Stimulated activated CD4-positive, alpha-beta T cell treated with anti-CD3 and anti-CD28 coated beads, Interleukin-4, amount 100 ng/mL, for 48 hours (primary cell): ENCODE measurements at regions not wholly inside any gene's neighbourhood (a gene's known extent, or its start where the extent isn't known, plus 50 kb on each side); places are given as distances from the start of the nearest gene placed in this dataset.
"Not testable (repeated sequence)": the region's sequence is repeated elsewhere in the genome, so short reads cannot be mapped to it uniquely, and the experiment has no call there.

Experiments
- DNase-seq, 2 donors: peaks; one replicate each; pipeline ENCODE4 v3.0.0-alpha.2; 2020; ENCODE audit warnings: low read depth in 2 of 2

DNA sequence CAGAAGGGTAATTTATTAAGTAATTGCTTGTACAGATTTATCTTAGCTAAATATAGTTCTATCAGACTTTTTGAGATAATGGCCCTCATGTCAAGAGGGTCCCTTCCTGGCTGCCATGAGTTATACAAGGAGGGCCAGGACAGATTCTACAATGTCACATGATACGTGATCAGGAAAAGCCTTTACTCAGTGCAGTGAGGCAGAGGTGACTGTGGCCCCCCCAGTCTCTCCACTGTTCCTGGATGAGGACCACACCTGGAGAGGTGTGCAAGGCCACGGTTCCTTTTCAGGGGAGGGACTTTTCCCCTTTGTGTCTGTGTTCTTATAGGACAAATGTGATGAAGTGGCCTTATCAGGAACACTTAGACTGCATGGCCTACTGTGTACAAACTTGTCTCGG is 54.3 kb upstream of the LRCH1 start:
- DNase-seq = no peak

- no peak for DNase-seq
Observed at GRCh38 chr13:46496086-46496485, 56.9 kb upstream of the LRCH1 start.

- DNase-seq = no peak
Observed at GRCh38 chr13:46495651-46496050, 57.3 kb upstream of the LRCH1 start.

DNA sequence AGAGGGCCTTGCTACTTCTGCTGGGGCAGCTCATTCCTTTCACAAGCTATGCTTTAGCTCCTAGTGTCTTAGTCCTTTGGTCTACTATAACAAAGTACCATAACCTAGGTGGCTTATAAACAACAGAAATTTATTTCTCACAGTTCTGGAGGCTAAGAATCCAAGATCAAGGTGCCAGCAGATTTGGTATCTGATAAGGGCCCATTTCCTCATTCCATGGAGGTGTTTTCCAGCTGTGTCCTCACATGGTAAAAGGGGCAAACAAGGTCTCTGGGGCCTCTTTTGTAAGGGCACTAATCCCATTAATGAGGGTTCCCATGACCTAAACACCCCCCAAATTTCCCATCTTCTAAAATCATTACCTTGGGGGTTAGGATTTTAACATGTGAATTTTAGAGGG is 57.9 kb upstream of the LRCH1 start:
- no peak for DNase-seq

GRCh38 chr13:46492946-46493345 is 60.0 kb upstream of the LRCH1 start:
- DNase-seq = no peak

DNA sequence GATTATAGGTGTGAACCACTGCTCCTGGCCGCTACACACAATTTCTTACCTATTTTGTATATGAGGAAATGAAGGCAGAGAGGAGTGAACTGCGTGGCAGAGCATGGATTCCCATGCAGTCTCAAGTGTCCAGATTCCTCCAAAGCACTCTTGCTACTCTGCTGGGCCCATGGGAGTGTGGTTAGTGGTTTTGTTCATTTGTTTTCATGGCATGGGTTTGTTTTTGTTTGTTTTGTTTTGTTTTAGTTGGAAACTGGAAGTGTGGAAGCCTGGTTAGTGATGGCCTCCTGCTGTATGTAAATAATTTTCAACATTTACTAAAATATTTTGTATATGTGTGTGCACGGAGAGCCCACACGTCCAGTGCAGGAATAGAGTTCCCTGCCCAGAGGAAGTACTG is 61.3 kb upstream of the LRCH1 start:
- DNase-seq = no peak

DNA sequence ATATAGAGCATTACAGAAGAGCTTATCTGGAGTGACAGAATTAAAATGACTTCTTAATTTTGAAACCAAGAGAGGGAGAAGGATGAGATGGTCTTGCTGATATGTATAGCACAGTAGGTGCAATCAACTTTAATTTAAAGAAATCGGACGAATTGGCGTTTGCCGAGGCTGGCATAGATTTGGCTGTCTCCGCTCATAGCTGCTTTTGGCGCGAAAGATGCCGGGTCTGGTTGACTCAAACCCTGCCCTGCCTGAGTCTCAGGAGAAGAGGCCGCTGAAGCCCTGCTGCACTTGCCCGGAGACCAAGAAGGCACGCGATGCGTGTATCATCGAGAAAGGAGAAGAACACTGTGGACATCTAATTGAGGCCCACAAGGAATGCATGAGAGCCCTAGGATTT is 62.3 kb upstream of the LRCH1 start:
- DNase-seq = not testable (repeated sequence)

DNA sequence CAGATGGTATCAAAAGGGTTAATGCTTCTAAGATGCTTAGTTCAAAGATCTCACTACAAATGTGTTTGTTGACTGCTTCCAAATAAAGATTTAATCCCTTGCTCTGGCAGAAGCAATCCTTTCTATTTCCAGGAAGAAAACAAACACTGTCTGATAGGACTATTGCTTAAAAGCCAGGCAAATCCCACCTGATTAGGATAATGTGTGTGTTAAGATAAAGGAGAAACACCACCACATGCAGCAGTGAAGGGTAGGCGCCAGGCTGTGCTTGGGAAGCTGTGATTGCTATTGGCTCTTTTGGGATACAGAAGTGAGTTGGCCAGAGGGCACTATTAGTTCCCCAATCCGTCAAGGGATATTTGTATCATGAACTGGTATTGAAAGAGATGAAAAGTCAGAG is 62.8 kb upstream of the LRCH1 start:
- no peak for DNase-seq

- DNase-seq = no peak
Observed at GRCh38 chr13:46489586-46490023, 63.4 kb upstream of the LRCH1 start.

- no peak for DNase-seq
Observed at GRCh38 chr13:46487748-46488147, 65.2 kb upstream of the LRCH1 start.

DNA sequence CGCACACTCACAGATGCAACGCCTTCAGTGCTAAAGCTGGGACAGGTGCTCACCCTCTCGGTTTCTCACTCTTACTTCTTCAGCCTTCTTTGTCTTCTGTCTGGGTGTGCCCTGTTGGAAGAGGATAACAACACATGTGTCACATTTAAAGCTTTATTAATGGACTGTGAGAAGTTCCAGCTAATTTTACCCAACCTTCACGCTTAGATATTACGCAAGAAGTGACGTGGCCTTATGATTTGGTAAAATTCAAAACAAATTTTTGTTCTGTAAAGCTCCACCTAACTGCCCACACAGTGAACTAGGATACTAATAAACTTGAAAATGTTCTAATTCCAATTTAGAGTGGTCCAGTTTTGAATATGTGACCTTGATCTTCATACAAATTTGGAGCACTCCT is 66.7 kb upstream of the LRCH1 start:
- no peak for DNase-seq

DNA sequence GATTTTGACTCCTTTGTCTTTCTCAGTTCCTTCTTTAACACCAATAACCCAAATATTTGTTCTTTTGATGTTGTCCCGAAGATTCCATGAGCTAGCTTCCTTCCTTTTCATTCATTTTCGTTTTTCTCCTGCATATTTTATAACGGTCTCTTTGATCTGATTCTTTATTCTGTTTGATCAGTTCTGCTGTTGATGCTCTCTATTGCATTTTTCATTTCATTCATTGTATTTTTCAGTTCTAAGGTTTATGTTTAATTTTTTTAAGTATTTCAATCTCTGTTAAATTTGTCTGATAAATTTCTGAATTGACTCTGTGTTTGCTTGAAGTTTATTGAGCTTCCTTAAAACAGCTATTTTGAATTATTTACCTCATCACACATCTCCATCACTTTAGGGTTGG is 68.4 kb upstream of the LRCH1 start:
- no peak for DNase-seq

GRCh38 chr13:46481166-46481565 is 71.8 kb upstream of the LRCH1 start:
- DNase-seq = no peak

GRCh38 chr13:46480131-46480530 is 72.8 kb upstream of the LRCH1 start:
- DNase-seq = no peak

DNA sequence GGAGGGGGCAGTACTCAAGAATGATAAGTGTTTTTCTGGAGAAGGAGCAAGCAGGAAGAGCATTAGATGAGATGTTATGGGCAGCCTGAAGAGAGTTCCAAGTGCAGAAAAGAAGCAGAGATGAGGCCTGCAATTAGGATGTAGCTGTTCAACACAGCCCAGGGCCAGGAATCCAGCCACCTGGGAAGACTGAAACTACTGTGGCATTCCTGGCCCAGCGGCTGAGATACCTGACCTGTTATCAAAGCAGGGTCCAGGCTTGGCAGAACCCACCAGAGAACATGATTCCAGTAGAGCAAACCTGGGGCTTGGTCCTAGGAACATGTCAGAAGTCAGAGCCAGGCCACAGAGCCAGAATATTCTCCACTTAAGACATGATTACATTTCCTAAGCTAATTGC is 73.3 kb upstream of the LRCH1 start:
- DNase-seq = no peak

DNA sequence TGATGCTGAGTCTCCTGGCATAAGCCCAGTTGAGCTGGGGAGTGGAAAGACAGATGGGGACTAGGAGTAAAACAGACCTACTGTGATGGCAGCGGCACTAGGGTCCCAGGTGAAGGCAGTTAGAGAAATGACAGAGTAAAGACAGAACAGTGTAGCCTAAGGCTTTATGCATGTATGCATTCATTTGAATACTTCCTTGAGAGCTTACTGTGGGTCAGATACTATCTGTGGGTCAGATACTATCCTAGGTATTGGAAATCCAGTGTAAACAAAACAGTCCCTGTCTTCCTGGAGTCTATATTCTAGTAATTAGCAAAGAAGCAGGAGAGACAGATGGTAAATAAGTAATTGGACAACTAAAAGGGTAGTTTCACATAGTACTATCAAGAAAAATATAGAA is 73.7 kb upstream of the LRCH1 start:
- DNase-seq = no peak

- no peak for DNase-seq
Observed at GRCh38 chr13:46478651-46479050, 74.3 kb upstream of the LRCH1 start.

- DNase-seq = no peak
Observed at GRCh38 chr13:46476174-46476573, 76.8 kb upstream of the LRCH1 start.

DNA sequence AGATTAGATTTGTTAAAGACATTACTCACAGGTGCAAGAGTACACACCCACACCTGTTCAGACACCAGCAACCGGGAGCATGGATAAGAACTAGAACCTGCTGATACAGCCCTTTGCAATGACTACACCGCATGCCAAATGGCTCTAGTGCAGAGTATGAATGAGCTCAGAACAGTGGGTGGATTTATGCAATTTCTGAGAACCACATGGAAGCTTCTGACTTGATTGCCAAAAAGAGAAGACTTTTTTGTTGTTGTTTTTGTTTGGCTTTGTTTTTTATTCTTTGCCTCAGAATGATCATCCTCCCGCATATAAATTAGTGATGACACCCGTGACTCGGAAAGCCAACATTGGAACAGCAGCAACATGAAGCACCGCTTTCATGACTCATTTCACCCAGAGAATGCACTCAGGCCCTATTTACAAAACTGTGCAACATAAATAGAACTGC is 77.4 kb upstream of the LRCH1 start:
- no peak for DNase-seq

DNA sequence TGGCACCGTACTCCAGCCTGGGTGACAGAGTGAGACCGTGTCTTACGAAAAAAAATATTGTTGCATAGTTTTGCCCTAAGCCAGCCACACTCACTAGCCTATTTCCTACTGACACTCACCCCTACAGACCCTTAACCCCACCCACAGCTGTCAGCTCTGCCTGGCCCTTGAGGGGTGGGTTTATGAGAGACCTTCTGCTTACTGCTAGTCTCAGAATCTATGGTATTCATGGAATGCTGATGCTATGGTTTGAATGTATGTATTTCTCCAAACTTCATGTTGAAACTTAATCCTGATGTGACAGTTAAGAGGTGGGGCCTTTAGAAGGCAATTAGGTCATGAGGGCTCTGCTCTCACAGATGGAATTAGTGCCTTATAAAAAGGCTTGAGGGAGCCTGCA is 79.2 kb upstream of the LRCH1 start:
- DNase-seq = no peak

DNA sequence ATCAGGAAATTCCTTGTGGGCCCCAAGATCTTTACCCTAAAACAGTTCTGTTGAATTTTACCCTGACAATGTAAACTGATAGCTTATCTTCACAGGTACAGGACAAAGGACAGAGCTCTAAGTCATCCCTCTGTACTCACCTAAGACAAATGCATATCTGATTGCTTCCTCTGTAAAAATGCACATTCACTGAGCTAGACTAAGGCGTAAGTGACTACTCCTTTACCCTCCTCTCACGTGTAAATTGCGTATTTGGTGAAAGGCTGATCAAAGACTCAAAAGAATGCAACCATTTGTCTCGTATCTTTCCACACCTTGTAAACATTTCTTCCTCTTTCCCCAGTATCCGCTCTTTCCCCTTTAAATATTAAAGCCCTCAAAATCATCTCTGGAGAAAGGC is 80.6 kb upstream of the LRCH1 start:
- DNase-seq = no peak

- not testable (repeated sequence) for DNase-seq
Observed at GRCh38 chr13:46469699-46470098, 82.6 kb upstream of the RUBCNL start.

DNA sequence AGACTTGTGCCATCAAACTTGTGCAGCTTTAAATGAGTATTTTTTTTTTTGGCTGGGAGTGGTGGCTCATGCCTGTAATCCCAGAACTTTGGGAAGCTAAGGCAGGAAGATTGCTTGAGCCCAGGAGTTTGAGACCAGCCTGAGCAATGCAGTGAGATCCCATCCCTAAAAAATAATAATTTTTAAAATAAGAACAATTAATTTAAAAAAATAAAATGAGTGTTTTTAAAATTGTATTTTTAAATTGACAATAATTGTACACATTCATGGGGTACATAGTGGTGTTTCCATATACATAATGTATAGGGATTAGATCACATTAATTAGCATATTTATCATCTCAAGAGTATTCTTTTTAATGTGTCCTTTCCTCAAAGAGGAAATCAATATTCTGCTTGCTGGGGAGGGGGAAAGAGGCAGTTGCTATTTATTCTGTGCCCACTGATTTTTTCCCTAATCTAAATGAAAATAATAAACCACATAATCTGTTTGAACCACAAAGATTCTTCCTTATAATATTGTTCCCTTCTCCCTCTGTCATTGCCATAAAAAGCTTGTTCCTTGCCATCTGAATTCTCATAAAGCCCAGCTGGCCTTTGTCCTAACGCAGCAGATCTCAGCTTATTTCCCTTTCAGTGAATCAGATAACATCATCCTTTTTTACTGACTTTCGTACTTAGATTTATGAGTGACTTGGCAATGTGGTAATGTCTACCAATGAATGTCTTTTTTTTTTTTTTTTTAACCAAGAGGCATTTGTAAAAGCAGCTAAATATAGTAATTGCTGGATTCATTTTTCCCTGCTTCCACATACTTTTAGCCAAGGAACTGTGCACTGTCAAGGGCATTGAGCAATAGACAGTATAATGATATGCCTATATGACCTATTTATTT is 81.8 kb upstream of the RUBCNL start:
- DNase-seq = no peak

GRCh38 chr13:46467694-46468093 is 80.6 kb upstream of the RUBCNL start:
- DNase-seq = not testable (repeated sequence)
